Stimulated activated effector memory CD8-positive, alpha-beta T cell treated with anti-CD3 and anti-CD28 coated beads, Interleukin-12 subunit alpha, Interleukin-12 subunit beta, amount 100 ng/mL, for 72 hours (primary cell): ENCODE measurements at regions not wholly inside any gene's neighbourhood (a gene's known extent, or its start where the extent isn't known, plus 50 kb on each side); places are given as distances from the start of the nearest gene placed in this dataset.

Experiments used
- ATAC-seq: fragments of 150-1000 bp; cut with Tn5 transposase; 2 replicates; pipeline ENCODE4 v1.10.0; 2021
- DNase-seq, 2 donors: peaks; one replicate each; pipeline ENCODE4 v3.0.0; 2021 to 2022; ENCODE audit warnings: low spot score in 2 of 2
- H3K27ac Mint-ChIP-seq: one replicate; pipeline ENCODE4 v1.8.0; 2022; ENCODE audit warnings: mild to moderate bottlenecking, mixed read lengths
- H3K36me3 Mint-ChIP-seq: one replicate; pipeline ENCODE4 v1.8.0; 2022; ENCODE audit warnings: mild to moderate bottlenecking, mixed read lengths
- H3K4me1 Mint-ChIP-seq: one replicate; pipeline ENCODE4 v1.8.0; 2022; ENCODE audit warnings: mixed read lengths
- H3K4me3 Mint-ChIP-seq: one replicate; pipeline ENCODE4 v1.8.0; 2022; ENCODE audit warnings: mild to moderate bottlenecking, mixed read lengths
- H3K9me3 Mint-ChIP-seq: one replicate; pipeline ENCODE4 v1.8.0; 2022; ENCODE audit warnings: mixed read lengths

DNA sequence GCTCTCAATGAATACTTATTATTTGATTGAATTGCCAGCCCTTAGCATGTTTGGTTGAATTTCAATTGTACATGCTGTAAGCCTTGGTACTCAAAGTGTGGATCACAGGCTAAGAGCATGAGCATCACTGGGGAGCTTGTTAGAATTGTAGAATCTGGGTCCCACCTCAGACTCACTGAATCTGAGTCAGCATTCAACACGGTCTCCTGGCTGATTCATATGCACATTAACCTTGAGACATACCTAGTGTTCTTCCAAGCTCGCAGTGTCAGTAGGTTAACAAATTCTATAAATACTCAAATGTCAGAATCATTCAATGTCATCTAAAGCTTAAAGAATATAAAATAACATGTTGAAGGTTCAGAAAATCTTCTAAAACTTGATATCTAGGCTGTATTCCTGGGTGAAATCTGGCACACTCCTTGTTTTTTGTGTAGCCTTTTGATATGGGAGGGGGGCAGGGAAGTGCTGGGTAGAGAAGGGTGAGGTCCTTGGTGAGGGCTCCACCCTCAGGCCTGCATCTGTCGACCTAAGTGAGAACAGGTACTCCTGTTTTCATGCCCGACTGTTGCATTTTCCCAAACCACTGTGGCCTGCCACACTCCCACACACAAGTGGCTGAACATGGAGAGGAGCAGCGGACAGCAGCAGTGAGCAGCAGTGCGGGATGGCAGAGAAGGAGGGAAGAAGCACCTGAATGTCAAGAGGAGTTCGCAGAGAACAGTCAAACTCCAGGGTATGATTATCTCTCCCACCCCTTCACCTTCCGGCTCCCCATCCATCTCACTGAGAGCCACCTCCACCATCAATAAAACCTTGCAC is 529.6 kb upstream of the IGFBP7 start:
- Mint-ChIP-seq H3K4me1 (no peaks in the 10 kb centered on the region), H3K4me3 (no peak overlapping the region), H3K36me3 (no peaks in the 10 kb centered on the region), H3K9me3 (peaks cover under 1% of the 10 kb centered on the region), H3K27ac (no peak overlapping the region)
- no peak for DNase-seq
- ATAC-seq = no peak

DNA sequence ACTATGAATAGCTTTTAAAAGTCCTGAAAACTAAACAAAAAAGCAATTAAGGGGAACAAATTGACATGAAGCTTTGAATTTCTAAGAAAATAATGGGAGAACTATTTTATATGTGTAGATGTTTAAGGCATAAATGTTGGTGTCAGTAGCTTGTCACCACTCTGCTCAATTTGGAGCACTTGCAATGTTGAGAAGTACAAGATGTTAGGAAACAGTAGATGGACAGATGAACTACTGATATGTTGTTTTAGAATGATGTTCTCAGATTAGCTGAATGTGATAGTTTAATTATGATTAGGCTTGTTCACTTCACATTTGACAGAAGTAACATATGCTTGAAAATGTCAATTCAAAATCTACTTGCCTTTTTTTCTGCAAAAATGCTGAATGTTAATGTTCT is 525.7 kb upstream of the IGFBP7 start:
- no peak overlapping the region for H3K4me3 Mint-ChIP-seq
- H3K27ac Mint-ChIP-seq = no peak overlapping the region
- H3K36me3 Mint-ChIP-seq = no peaks in the 10 kb centered on the region
- no peaks in the 10 kb centered on the region for H3K4me1 Mint-ChIP-seq
- no peak for DNase-seq
- no peak for ATAC-seq
- H3K9me3 Mint-ChIP-seq = peaks cover 15% of the 10 kb centered on the region

DNA sequence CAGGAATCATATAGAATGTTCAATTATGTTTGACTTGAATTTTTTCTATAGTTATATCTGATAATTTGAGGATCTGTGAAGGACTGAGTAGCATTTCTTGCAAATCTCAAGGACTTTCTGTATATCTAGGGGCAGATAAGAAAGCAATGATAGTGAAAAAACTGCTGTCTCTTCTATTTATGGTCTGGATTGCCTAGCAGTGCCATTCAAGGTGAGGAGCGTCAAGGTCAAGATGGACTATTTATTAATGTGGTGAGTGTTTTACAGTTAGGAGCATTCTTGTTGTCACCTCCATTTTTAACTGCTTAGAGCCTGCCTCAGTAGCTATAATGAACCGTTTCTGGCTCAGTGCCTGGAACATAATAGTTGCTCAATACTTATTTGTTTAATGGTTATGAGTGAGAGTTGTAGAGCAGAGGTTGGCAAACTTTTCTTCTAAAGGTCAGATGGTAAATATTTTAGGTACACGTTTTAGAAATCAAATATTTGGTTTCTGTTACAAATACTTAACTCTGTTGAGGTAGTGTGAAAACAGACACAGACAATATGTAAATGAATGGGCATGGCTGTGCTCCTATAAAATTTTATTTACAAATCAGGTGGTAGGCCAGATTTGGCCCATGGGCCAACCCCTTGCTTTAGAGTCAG is 523.2 kb upstream of the IGFBP7 start:
- no peak overlapping the region for H3K4me3 Mint-ChIP-seq
- ATAC-seq = no peak

DNA sequence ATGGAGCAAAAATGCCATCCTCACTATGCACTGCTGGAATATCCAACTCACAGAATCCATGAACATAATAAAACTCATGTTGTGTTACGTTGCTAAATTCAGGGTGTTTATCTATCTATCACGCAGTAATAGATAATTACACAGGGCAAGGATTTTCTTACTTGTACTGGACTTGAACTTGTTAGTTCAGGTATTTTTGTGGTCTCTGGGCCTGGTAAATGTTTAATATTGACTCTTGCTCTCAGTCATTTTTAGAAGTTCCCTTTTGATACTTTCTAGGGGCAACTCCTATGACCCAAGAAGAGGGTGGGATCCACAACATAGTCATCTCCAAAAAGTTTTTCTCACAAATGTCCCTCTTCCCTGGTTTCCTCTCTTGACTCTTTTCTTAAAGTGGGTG is 522.4 kb upstream of the IGFBP7 start:
- H3K36me3 Mint-ChIP-seq = no peaks in the 10 kb centered on the region
- H3K27ac Mint-ChIP-seq = no peak overlapping the region
- no peak for ATAC-seq
- H3K9me3 Mint-ChIP-seq = peaks cover 27% of the 10 kb centered on the region
- no peak overlapping the region for H3K4me3 Mint-ChIP-seq
- DNase-seq = no peak
- H3K4me1 Mint-ChIP-seq = no peaks in the 10 kb centered on the region

More for the DNA sequence above, 523.2 kb upstream of the IGFBP7 start:
- Mint-ChIP-seq H3K36me3 (no peaks in the 10 kb centered on the region), H3K9me3 (peaks cover 27% of the 10 kb centered on the region), H3K27ac (no peak overlapping the region), H3K4me1 (no peaks in the 10 kb centered on the region)
- no peak for DNase-seq

DNA sequence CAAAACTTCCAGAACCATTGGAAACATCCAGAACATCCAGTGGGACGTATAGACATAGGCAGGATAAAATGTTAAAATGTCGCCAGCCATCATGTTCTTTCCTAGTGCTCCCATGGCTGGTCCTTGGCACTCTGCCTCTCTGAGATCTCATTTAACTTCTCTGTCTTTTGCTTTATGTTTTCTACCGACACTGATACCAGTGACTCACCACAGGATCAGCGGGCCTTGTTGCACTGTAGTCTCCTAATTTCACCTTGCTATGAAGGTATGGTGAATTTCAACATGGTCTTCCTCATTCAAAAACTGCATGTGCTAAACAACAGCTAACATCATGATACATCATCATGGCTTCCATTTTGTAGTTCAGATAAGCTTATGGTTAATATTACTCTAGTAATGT is 521.0 kb upstream of the IGFBP7 start:
- no peaks in the 10 kb centered on the region for H3K36me3 Mint-ChIP-seq
- no peak overlapping the region for H3K4me3 Mint-ChIP-seq
- H3K27ac Mint-ChIP-seq = no peak overlapping the region
- H3K4me1 Mint-ChIP-seq = no peaks in the 10 kb centered on the region
- ATAC-seq = no peak
- DNase-seq = no peak
- H3K9me3 Mint-ChIP-seq = peaks cover 27% of the 10 kb centered on the region

DNA sequence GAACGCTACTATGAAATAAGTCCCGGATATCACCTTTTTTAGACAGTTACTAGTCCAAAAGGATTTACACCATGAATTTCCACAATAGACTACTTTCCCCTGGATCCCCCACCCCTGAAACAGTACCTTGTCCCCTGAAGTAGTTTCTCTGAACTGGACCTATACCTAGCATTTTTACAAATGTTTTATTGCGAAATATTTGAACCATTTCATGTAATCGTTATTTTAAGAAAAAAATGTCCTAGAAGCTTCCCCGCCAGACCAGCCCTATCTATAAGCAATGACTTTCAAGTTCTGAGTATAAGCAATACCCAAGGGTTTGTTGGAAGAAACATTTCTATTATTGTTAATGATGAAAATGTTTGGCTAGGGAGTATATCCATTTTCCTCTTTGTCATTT is 517.8 kb upstream of the IGFBP7 start:
- no peak for ATAC-seq
- Mint-ChIP-seq H3K9me3 (peaks cover 18% of the 10 kb centered on the region), H3K4me1 (no peaks in the 10 kb centered on the region), H3K36me3 (no peaks in the 10 kb centered on the region), H3K4me3 (no peak overlapping the region), H3K27ac (no peak overlapping the region)
- no peak for DNase-seq

DNA sequence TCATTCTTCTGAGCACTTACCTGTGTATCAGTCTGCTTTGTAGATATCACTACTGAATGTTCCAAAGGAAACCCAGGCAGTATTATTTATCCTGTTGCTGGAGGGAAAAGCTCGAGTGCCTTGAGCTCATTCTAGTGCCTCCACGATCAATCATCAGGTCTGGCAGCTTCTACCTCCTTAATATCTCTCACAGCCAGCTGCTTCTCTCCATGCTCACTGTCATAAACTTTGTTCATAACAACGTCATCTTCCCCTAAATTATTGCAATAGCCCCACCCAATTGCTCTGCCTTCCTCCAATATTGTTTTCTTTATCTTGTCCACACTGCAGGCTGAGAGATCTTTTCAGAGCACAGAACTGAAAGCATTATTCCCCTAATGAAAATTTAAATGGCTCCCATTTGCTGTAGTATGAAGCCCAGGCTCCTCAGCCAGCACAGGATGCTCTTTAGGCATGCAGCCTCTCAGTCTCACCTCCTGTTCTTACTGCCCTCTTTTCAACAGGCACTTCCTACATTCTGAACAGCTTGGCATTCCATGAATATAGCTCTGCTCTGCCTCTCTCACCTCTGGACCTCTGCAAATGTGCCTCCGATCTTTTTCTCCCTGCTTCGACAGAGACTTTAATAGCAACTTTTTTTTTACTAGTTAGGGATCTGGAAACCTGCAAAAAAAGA is 504.2 kb upstream of the IGFBP7 start:
- no peak for DNase-seq
- no peaks in the 10 kb centered on the region for H3K4me1 Mint-ChIP-seq
- no peak for ATAC-seq
- H3K27ac Mint-ChIP-seq = no peak overlapping the region
- no peaks in the 10 kb centered on the region for H3K36me3 Mint-ChIP-seq
- peaks cover 12% of the 10 kb centered on the region for H3K9me3 Mint-ChIP-seq
- H3K4me3 Mint-ChIP-seq = no peak overlapping the region

DNA sequence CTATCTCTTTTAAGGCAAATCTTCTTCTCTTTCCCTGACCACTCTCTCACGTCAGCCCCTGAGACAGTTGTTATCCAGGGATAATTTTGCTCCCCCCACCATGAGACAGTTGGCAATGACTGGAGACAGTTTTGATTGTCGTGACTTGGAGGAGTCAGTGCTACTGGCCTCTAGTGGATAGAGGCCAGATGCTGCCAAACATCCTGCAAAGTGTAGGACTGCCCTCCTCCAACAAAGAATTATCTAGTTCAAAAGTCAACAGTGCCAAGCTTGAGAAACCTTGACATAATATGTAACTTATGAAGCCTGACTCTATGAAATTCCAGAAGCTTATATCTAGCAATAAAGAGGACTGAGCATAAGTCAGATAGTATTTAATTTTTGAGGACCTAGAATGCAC is 502.1 kb upstream of the IGFBP7 start:
- no peaks in the 10 kb centered on the region for H3K36me3 Mint-ChIP-seq
- no peak overlapping the region for H3K27ac Mint-ChIP-seq
- no peaks in the 10 kb centered on the region for H3K4me1 Mint-ChIP-seq
- H3K4me3 Mint-ChIP-seq = no peak overlapping the region
- DNase-seq (no peak), ATAC-seq (no peak)
- peaks cover 15% of the 10 kb centered on the region for H3K9me3 Mint-ChIP-seq

DNA sequence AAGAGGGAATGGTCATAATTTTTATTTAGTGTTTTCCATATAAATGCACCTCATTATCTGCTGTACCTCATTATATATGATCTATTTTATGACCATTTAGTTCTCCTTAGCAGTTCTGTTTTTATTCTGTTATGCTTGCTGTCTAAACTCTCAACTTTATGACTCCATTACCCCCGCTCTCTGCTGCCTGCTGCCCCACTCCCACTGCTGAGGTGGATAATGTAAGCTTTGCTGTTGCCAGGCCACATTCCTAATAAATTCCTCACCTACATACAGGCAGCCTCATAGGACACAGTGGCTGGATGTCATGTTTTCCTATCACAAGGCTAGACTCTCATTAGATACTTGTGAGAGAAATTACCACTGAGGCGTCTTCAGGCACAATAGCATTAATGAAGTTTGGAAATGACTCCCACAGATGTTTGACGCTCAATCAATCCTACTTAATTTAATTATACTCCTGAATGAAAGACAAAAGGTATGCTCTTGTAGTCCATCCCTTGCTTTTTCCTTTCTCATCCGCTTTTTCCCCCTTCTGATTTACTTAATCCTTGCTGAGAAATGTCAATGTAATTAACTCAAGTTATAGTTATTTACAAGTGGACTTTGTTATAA is 497.5 kb upstream of the IGFBP7 start:
- H3K4me3 Mint-ChIP-seq = no peak overlapping the region
- no peaks in the 10 kb centered on the region for H3K36me3 Mint-ChIP-seq
- no peak overlapping the region for H3K27ac Mint-ChIP-seq
- no peak for ATAC-seq
- peaks cover 12% of the 10 kb centered on the region for H3K9me3 Mint-ChIP-seq
- no peak for DNase-seq
- no peaks in the 10 kb centered on the region for H3K4me1 Mint-ChIP-seq

DNA sequence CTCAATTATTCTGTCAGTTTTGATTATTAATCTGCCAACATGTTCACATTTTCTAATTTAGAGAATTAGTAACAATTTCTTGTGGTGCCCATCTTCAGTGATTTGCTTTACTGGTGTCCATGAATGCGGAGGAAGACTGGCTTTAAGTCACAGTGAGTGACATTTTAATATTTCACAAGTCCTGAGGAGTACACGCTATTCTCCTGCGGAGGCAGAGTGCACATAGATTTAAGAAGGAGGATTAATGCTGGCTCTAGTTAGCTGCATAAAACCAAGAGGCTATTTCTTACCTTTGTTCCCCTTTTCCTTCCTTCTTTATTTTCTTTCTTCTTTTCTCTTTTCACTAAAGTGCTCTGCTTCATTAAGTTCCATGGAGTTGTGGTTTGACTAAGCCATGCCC is 495.2 kb upstream of the IGFBP7 start:
- Mint-ChIP-seq H3K36me3 (no peaks in the 10 kb centered on the region), H3K4me3 (no peak overlapping the region), H3K27ac (no peak overlapping the region), H3K9me3 (peaks cover 7% of the 10 kb centered on the region), H3K4me1 (no peaks in the 10 kb centered on the region)
- DNase-seq (no peak), ATAC-seq (no peak)

DNA sequence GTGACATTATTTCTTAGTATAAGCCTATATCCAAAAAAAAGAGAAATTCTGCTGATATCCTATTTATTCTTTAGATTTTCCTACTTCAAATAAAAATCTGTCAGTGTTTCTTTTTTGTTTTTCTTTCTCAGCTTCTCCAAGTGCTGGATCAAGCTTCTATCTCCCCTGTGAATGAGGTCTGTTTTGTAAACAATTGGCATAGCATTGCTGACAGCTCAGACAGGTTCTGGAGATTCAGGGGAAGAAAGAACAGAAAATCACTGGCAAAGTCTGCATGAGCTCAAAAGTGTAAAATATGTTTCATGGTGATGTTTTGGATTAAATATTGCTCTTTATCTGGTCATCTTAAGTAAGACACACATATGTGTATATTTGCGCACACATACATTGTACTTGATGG is 492.0 kb upstream of the IGFBP7 start:
- no peak overlapping the region for H3K27ac Mint-ChIP-seq
- no peaks in the 10 kb centered on the region for H3K4me1 Mint-ChIP-seq
- no peak for DNase-seq
- ATAC-seq = no peak
- no peaks in the 10 kb centered on the region for H3K36me3 Mint-ChIP-seq
- no peak overlapping the region for H3K4me3 Mint-ChIP-seq
- H3K9me3 Mint-ChIP-seq = peaks cover 12% of the 10 kb centered on the region

DNA sequence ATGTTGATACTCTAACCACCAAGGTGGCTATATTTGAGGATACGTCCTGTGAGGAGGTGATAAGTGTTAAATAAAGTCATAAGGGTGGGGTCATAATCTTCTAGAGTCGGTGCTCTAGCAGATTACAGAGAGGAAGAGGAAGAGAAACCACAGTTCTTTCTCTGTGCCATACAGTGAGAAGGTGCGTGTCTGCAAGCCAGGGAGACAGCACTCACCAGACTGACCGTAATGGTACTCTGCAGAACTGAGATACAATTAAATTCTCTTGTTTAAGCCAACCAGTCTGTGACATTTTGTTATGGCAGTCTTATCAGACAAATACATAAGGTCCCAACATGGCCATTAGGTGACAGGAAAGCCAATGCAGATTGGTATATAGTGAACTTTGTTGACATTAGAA is 480.9 kb upstream of the IGFBP7 start:
- peaks cover 21% of the 10 kb centered on the region for H3K9me3 Mint-ChIP-seq
- H3K4me1 Mint-ChIP-seq = no peaks in the 10 kb centered on the region
- H3K36me3 Mint-ChIP-seq = no peaks in the 10 kb centered on the region
- DNase-seq (no peak), ATAC-seq (no peak)
- no peak overlapping the region for H3K4me3 Mint-ChIP-seq
- H3K27ac Mint-ChIP-seq = no peak overlapping the region

DNA sequence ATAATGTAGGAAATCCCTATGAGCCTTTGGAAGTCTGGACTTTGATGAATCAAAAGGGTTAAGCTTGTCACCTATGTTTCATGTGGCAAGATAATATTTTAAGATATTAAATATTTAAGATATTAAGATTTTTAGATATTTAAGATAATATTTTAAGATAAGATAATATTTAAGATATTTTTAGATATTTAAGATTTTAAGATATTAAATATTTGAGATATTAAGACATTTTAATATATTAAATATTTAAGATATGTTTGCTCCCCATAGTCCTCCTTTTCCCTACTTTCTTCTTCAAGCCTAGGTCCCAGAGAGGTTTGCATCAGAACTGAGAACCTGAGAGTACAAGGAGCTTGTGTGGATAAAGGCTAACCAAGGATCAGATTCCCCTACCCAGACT is 478.4 kb upstream of the IGFBP7 start:
- no peak overlapping the region for H3K27ac Mint-ChIP-seq
- H3K9me3 Mint-ChIP-seq = peaks cover 21% of the 10 kb centered on the region
- H3K36me3 Mint-ChIP-seq = no peaks in the 10 kb centered on the region
- no peaks in the 10 kb centered on the region for H3K4me1 Mint-ChIP-seq
- ATAC-seq = no peak
- H3K4me3 Mint-ChIP-seq = no peak overlapping the region
- no peak for DNase-seq

DNA sequence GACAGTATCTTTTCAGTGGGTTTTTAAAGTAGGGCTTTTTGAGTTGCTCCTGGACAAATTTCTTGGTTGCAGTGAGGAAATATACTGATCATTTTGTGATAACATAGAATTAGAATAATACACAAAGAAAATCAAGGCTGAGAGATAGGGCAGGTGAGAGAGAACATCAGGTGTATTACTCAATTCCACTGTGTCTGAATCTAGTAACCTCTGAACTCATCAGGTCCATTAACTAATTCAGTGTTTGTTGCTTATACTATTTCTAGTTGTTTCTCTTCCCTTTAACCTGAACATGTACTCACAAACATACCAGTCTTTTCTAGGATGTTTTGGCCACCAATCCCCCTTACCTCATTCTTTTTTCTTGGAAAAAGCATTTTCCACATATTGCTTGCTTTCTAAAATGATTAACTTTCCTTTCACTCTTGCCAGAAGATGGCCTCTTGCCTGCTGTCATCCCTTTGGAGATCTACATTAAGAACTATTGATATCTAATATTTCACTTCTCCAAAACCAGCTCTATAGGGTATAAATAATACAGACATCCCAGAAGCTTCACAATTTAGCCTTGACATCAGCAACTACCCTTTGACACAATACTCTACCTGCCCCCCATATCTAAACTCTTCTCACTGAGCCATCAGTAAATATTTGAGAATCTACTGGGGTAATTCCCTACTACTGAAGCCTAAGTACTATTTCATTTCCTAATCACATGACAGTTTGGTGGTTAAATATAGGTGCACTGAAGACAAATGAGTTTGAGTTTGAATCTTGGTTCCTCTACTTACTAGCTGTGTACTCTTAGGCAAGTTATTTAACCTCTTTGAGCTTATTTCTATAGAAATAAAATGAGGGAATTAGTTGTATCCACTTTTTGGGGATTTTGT is 470.8 kb upstream of the IGFBP7 start:
- H3K4me1 Mint-ChIP-seq = no peaks in the 10 kb centered on the region
- no peak for ATAC-seq
- H3K9me3 Mint-ChIP-seq = peaks cover 22% of the 10 kb centered on the region
- H3K36me3 Mint-ChIP-seq = no peaks in the 10 kb centered on the region
- no peak for DNase-seq
- no peak overlapping the region for H3K27ac Mint-ChIP-seq
- no peak overlapping the region for H3K4me3 Mint-ChIP-seq

DNA sequence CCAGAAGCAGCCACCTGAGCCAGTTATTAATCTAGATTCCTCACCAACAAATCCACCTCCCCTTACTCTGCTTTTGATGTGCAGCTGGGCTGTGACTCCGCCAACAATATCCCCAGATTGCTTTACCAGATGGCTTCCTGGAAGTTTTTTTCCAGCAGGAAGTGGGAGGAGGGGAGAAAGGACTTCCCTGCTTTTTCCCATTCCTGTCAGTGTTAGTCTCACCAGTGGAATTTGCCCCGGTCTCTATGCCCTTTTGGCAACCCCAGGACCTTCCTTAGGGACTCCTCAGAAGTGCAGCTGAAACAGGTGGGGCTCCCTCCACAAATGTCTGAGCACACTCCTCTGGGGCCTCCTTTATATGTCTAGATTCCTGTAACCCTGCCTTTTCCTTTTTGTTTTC is 465.2 kb upstream of the IGFBP7 start:
- no peak for ATAC-seq
- no peak overlapping the region for H3K4me3 Mint-ChIP-seq
- no peak for DNase-seq
- no peaks in the 10 kb centered on the region for H3K4me1 Mint-ChIP-seq
- peaks cover 19% of the 10 kb centered on the region for H3K9me3 Mint-ChIP-seq
- no peaks in the 10 kb centered on the region for H3K36me3 Mint-ChIP-seq
- H3K27ac Mint-ChIP-seq = no peak overlapping the region
